ENCODE measurements at regions not wholly inside any gene's neighbourhood (a gene's known extent, or its start where the extent isn't known, plus 50 kb on each side); places are given as distances from the start of the nearest gene placed in this dataset.

DNA sequence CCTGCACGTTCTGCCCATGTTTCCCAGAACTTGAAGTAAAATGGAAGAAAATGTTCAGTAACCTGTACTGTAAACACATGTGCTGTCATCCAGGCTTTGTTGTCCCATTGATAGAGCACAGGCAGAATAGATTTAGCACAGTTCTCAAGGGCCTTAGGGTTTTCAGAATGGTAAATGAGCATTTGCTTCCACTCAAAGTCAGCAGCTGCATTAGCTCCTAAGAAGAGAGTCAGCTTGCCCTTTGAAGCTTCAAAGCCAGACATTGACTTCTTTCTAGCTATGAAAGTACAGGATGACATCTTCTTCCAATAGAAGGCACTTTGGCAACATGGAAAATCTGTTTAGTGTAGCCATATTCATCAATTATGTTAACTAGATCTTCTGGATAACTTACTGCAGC is 76.2 kb upstream of the TMEM108 start:
- TF ChIP-seq POLR2A (IDR thresholded peaks at IDR 0.05; ENCODE audit: borderline replicate concordance, extremely low read depth, insufficient read depth, insufficient read length), result no peak
- no peak for TF ChIP-seq RAD21 (IDR thresholded peaks at IDR 0.05; ENCODE audit: low read depth)
- TF ChIP-seq, protein P1, sequence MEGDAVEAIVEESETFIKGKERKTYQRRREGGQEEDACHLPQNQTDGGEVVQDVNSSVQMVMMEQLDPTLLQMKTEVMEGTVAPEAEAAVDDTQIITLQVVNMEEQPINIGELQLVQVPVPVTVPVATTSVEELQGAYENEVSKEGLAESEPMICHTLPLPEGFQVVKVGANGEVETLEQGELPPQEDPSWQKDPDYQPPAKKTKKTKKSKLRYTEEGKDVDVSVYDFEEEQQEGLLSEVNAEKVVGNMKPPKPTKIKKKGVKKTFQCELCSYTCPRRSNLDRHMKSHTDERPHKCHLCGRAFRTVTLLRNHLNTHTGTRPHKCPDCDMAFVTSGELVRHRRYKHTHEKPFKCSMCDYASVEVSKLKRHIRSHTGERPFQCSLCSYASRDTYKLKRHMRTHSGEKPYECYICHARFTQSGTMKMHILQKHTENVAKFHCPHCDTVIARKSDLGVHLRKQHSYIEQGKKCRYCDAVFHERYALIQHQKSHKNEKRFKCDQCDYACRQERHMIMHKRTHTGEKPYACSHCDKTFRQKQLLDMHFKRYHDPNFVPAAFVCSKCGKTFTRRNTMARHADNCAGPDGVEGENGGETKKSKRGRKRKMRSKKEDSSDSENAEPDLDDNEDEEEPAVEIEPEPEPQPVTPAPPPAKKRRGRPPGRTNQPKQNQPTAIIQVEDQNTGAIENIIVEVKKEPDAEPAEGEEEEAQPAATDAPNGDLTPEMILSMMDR (IDR thresholded peaks at IDR 0.05 in 2 of 3, conservative IDR thresholded peaks at IDR 0.05 in 1 of 3; ENCODE audit: borderline replicate concordance in 1 of 3, insufficient read depth in 1 of 3, low read depth in 2 of 3, low read length in 2 of 3), result no peak
- no peak for TF ChIP-seq CEBPB (IDR thresholded peaks at IDR 0.05; ENCODE audit: low read depth)
- no peak for TF ChIP-seq ZFX (IDR thresholded peaks at IDR 0.05)
- no peak for TF ChIP-seq POLR2AphosphoS5 (IDR thresholded peaks at IDR 0.05; ENCODE audit: low read depth, low read length)
- no peak for TF ChIP-seq YY1 (IDR thresholded peaks at IDR 0.05; ENCODE audit: extremely low read depth, insufficient replicate concordance, low read depth, low read length)
- no peak for TF ChIP-seq EGR1 (IDR thresholded peaks at IDR 0.05; ENCODE audit: low read depth)
- no peak for TF ChIP-seq SRF (IDR thresholded peaks at IDR 0.05; ENCODE audit: low read depth)
- no peak for TF ChIP-seq FOSL1 (IDR thresholded peaks at IDR 0.05; ENCODE audit: low read depth)
- TF ChIP-seq JUND (IDR thresholded peaks at IDR 0.05), result no peak
- TF ChIP-seq CBX3 (IDR thresholded peaks at IDR 0.05; ENCODE audit: low read depth), result no peak
- no peak for TF ChIP-seq EZH2 (IDR thresholded peaks at IDR 0.05)

Data from HCT116 (cell line).